ENCODE measurements at regions not wholly inside any gene's neighbourhood (a gene's known extent, or its start where the extent isn't known, plus 50 kb on each side); places are given as distances from the start of the nearest gene placed in this dataset.

DNA sequence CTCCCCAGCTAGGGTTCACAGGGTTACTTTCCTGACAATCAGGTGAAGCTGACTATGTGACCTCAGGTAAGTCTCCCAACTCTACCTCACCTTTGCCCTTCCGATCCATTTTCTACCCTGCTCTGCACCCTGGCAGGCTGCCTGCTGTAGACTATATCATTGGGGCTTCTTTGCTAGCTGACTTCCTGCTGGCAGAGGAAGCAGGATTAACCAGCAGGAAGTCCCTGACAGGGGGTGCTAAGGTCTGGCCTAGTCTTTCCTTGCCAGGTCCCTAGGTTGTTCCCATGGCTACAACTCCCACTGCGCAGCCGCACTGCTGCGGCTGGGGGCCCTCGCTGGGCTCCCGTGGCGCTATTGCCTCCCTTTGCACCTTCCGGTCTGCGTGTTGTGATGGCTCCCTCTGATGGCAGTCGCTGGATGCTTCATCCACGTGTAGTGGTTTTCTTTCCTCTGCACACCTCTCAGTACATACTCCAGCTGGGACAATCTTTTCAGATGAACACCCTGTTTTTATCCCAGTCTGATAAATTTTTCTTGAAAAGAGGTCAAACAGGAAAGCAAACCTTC lies 365.9 kb downstream of the REEP3 start:
- TF ChIP-seq POLR2A (IDR thresholded peaks at IDR 0.05): no peak
- TF ChIP-seq, protein P1, sequence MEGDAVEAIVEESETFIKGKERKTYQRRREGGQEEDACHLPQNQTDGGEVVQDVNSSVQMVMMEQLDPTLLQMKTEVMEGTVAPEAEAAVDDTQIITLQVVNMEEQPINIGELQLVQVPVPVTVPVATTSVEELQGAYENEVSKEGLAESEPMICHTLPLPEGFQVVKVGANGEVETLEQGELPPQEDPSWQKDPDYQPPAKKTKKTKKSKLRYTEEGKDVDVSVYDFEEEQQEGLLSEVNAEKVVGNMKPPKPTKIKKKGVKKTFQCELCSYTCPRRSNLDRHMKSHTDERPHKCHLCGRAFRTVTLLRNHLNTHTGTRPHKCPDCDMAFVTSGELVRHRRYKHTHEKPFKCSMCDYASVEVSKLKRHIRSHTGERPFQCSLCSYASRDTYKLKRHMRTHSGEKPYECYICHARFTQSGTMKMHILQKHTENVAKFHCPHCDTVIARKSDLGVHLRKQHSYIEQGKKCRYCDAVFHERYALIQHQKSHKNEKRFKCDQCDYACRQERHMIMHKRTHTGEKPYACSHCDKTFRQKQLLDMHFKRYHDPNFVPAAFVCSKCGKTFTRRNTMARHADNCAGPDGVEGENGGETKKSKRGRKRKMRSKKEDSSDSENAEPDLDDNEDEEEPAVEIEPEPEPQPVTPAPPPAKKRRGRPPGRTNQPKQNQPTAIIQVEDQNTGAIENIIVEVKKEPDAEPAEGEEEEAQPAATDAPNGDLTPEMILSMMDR (IDR thresholded peaks at IDR 0.05): no peak
